ENCODE measurements at regions not wholly inside any gene's neighbourhood (a gene's known extent, or its start where the extent isn't known, plus 50 kb on each side); places are given as distances from the start of the nearest gene placed in this dataset.
"Not testable (repeated sequence)": the region's sequence is repeated elsewhere in the genome, so short reads cannot be mapped to it uniquely, and the experiment has no call there.

GRCh38 chr18:52136532-52136931 is 203.5 kb upstream of the DCC start:
- no peak for DNase-seq (ENCODE audit: extremely low read depth in 1 of 2, low read depth in 1 of 2)

- DNase-seq (ENCODE audit: extremely low read depth in 1 of 2, low read depth in 1 of 2): no peak
Measured at GRCh38 chr18:52140986-52141385, 199.0 kb upstream of the DCC start.

- no peak for DNase-seq (ENCODE audit: extremely low read depth in 1 of 2, low read depth in 1 of 2)
Measured at GRCh38 chr18:52150050-52150449, 189.9 kb upstream of the DCC start.

GRCh38 chr18:52152036-52152435 is 188.0 kb upstream of the DCC start:
- DNase-seq (ENCODE audit: extremely low read depth in 1 of 2, low read depth in 1 of 2): no peak

GRCh38 chr18:52156166-52156565 is 183.8 kb upstream of the DCC start:
- no peak for DNase-seq (ENCODE audit: extremely low read depth in 1 of 2, low read depth in 1 of 2)

- DNase-seq (ENCODE audit: extremely low read depth in 1 of 2, low read depth in 1 of 2): no peak
Measured at GRCh38 chr18:52160636-52161035, 179.4 kb upstream of the DCC start.

- no peak for DNase-seq (ENCODE audit: extremely low read depth in 1 of 2, low read depth in 1 of 2)
Measured at GRCh38 chr18:52163478-52163877, 176.5 kb upstream of the DCC start.

GRCh38 chr18:52168131-52168530 is 171.9 kb upstream of the DCC start:
- not testable (repeated sequence) for DNase-seq (ENCODE audit: extremely low read depth in 1 of 2, low read depth in 1 of 2)

GRCh38 chr18:52174220-52174619 is 165.8 kb upstream of the DCC start:
- no peak for DNase-seq (ENCODE audit: extremely low read depth in 1 of 2, low read depth in 1 of 2)

GRCh38 chr18:52175406-52175805 is 164.6 kb upstream of the DCC start:
- DNase-seq (ENCODE audit: extremely low read depth in 1 of 2, low read depth in 1 of 2): no peak

GRCh38 chr18:52183107-52183506 is 156.9 kb upstream of the DCC start:
- DNase-seq (ENCODE audit: extremely low read depth in 1 of 2, low read depth in 1 of 2): no peak

- no peak for DNase-seq (ENCODE audit: extremely low read depth in 1 of 2, low read depth in 1 of 2)
Measured at GRCh38 chr18:52190195-52190594, 149.8 kb upstream of the DCC start.

GRCh38 chr18:52190631-52191030 is 149.4 kb upstream of the DCC start:
- DNase-seq (ENCODE audit: extremely low read depth in 1 of 2, low read depth in 1 of 2): no peak

GRCh38 chr18:52200406-52200805 is 139.6 kb upstream of the DCC start:
- no peak for DNase-seq (ENCODE audit: extremely low read depth in 1 of 2, low read depth in 1 of 2)

- no peak for DNase-seq (ENCODE audit: extremely low read depth in 1 of 2, low read depth in 1 of 2)
Measured at GRCh38 chr18:52200921-52201663, 138.9 kb upstream of the DCC start.

GRCh38 chr18:52208646-52209045 is 131.4 kb upstream of the DCC start:
- no peak for DNase-seq (ENCODE audit: extremely low read depth in 1 of 2, low read depth in 1 of 2)

- no peak for DNase-seq (ENCODE audit: extremely low read depth in 1 of 2, low read depth in 1 of 2)
Measured at GRCh38 chr18:52216109-52216508, 123.9 kb upstream of the DCC start.

GRCh38 chr18:52216666-52217065 is 123.3 kb upstream of the DCC start:
- no peak for DNase-seq (ENCODE audit: extremely low read depth in 1 of 2, low read depth in 1 of 2)

GRCh38 chr18:52219102-52219501 is 120.9 kb upstream of the DCC start:
- no peak for DNase-seq (ENCODE audit: extremely low read depth in 1 of 2, low read depth in 1 of 2)

GRCh38 chr18:52220062-52220591 is 119.9 kb upstream of the DCC start:
- no peak for DNase-seq (ENCODE audit: extremely low read depth in 1 of 2, low read depth in 1 of 2)

GRCh38 chr18:52222211-52222610 is 117.8 kb upstream of the DCC start:
- DNase-seq (ENCODE audit: extremely low read depth in 1 of 2, low read depth in 1 of 2): no peak

GRCh38 chr18:52227536-52227935 is 112.5 kb upstream of the DCC start:
- no peak for DNase-seq (ENCODE audit: extremely low read depth in 1 of 2, low read depth in 1 of 2)

- DNase-seq (ENCODE audit: extremely low read depth in 1 of 2, low read depth in 1 of 2): no peak
Measured at GRCh38 chr18:52228166-52228565, 111.8 kb upstream of the DCC start.
